ENCODE measurements at regions not wholly inside any gene's neighbourhood (a gene's known extent, or its start where the extent isn't known, plus 50 kb on each side); places are given as distances from the start of the nearest gene placed in this dataset.

DNA sequence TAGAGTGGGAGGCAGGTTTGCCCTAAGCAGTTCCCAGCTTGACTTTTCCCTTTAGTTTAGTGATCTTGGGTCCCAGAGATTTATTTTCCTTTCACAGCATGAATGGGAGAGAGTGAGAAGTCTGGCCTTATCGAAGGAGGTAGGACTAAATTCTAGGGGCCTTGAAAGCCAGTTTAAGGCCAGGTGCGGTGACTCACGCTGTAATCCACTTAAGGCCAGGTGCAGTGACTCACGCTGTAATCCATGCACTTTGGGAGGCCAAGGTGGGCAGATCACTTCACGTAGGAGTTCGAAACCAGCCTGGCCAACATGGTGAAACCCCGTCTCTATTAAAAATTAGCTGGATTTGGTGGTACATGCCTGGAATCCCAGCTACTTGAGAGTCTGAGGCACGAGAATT, 392.2 kb downstream of the ACTR3B start (continued):
- TF ChIP-seq ZNF839 (CRISPR knock-in tag; IDR thresholded peaks at IDR 0.05; ENCODE audit: borderline replicate concordance), result no peak

DNA sequence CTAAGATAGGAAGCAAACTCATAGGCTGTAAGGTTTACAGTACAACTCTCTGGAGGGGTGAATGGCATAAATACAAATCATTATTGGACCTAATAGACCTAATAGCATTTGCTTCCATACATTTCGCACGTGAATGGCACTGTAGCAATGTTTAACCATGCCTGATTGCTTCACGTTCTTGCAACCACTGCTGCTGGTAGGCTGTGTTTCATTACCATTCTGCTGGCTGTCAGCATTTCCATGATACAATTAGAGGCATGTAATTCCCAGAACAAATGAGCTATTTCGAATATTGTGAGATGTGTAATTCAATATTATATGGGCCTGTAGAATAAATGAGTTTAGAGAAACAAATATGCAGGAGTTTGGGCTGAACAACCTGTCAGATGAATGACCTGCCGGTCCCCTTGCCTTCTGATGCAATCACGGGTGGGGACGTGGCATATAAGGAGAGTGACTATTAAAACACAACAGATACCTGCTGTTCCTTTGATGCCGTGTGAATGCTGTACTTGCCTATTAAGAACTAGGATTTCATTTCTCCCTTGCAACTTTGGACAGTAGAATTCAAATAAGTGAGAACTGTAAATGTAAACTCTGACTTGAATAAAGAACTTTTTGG, 393.4 kb downstream of the ACTR3B start:
- intact Hi-C loops (cut with micrococcal nuclease; ENCODE audit: unreplicated experiment) (no loop called here), in situ Hi-C loops (cut with HindIII; ENCODE audit: extremely low pct_ligation_motif_present, low pct_unique_long_range_greater_than_20kb) (no loop called here)
- no TSS peak for BruUV-seq (replicated peaks)
- no peaks in the 10 kb centered on the region for H3K9me3 ChIP-seq (ENCODE audit: low read length)
- ATAC-seq, result no peak
- no peaks in the 10 kb centered on the region for H4K20me1 ChIP-seq (ENCODE audit: insufficient read depth, low read length)
- 7% methylated on average over 8 of the region's 8 CpGs for WGBS (ENCODE audit: low lambda C conversion rate)
- CTCF ChIA-PET (ENCODE audit: low intra/inter-chr PET ratio, low total read pairs), result no interaction called here
- no peaks in the 10 kb centered on the region for H3K36me3 ChIP-seq (replicated peaks in 1 of 2; ENCODE audit: control insufficient read depth in 1 of 2, insufficient read depth in 2 of 2, low read length in 2 of 2)
- H3K27ac ChIP-seq (ENCODE audit: extremely low read length, insufficient read depth, low read length), result no peak overlapping the region
- H3K4me3 ChIP-seq (replicated peaks in 1 of 3; ENCODE audit: insufficient read depth in 1 of 3, low read depth in 2 of 3, low read length in 3 of 3), result no peak overlapping the region
- POLR2A ChIA-PET, result no interaction called here
- FAIRE-seq, result no peak
- H3K27me3 ChIP-seq (ENCODE audit: control insufficient read depth in 1 of 2, insufficient read depth in 2 of 2, low read length in 2 of 2), result no peaks in the 10 kb centered on the region
- no peak overlapping the region for H3K9ac ChIP-seq (ENCODE audit: insufficient read depth, low read depth, low read length)
- H3K4me2 ChIP-seq (ENCODE audit: low read depth, low read length), result no peak overlapping the region
- no peaks in the 10 kb centered on the region for H3K79me2 ChIP-seq (ENCODE audit: insufficient read depth, low read length)
- H2AFZ ChIP-seq (ENCODE audit: low read length), result no peak overlapping the region
- no peak for DNase-seq (ENCODE audit: low spot score)
- no peaks in the 10 kb centered on the region for H3K4me1 ChIP-seq (ENCODE audit: insufficient read depth, low read length)
- TF ChIP-seq ZFP1 (CRISPR knock-in tag; IDR thresholded peaks at IDR 0.05) (no peak), SALL2 (CRISPR knock-in tag; IDR thresholded peaks at IDR 0.05) (no peak), SOX6 (IDR thresholded peaks at IDR 0.05) (no peak), SOX6 (CRISPR knock-in tag; IDR thresholded peaks at IDR 0.05) (no peak), ZSCAN9 (CRISPR knock-in tag; IDR thresholded peaks at IDR 0.05; ENCODE audit: borderline replicate concordance) (no peak), ARNT (IDR thresholded peaks at IDR 0.05) (no peak), PRPF4 (IDR thresholded peaks at IDR 0.05; ENCODE audit: low read depth, low read length, poor library complexity, severe bottlenecking) (no peak), ZNF703 (CRISPR knock-in tag; IDR thresholded peaks at IDR 0.05; ENCODE audit: borderline replicate concordance) (no peak), FOXM1 (CRISPR knock-in tag; IDR thresholded peaks at IDR 0.05) (no peak), TEAD2 (CRISPR knock-in tag; IDR thresholded peaks at IDR 0.05) (no peak), ZNF607 (CRISPR knock-in tag; IDR thresholded peaks at IDR 0.05; ENCODE audit: borderline replicate concordance) (no peak), RXRB (CRISPR knock-in tag; IDR thresholded peaks at IDR 0.05; ENCODE audit: borderline replicate concordance) (no peak), SNAPC2 (CRISPR knock-in tag; IDR thresholded peaks at IDR 0.05) (no peak), PAWR (CRISPR knock-in tag; IDR thresholded peaks at IDR 0.05; ENCODE audit: borderline replicate concordance) (no peak)
- TF ChIP-seq, protein P1, sequence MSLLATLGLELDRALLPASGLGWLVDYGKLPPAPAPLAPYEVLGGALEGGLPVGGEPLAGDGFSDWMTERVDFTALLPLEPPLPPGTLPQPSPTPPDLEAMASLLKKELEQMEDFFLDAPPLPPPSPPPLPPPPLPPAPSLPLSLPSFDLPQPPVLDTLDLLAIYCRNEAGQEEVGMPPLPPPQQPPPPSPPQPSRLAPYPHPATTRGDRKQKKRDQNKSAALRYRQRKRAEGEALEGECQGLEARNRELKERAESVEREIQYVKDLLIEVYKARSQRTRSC (CRISPR knock-in tag; IDR thresholded peaks at IDR 0.05; ENCODE audit: low read depth), result no peak
- TF ChIP-seq, protein P2, sequence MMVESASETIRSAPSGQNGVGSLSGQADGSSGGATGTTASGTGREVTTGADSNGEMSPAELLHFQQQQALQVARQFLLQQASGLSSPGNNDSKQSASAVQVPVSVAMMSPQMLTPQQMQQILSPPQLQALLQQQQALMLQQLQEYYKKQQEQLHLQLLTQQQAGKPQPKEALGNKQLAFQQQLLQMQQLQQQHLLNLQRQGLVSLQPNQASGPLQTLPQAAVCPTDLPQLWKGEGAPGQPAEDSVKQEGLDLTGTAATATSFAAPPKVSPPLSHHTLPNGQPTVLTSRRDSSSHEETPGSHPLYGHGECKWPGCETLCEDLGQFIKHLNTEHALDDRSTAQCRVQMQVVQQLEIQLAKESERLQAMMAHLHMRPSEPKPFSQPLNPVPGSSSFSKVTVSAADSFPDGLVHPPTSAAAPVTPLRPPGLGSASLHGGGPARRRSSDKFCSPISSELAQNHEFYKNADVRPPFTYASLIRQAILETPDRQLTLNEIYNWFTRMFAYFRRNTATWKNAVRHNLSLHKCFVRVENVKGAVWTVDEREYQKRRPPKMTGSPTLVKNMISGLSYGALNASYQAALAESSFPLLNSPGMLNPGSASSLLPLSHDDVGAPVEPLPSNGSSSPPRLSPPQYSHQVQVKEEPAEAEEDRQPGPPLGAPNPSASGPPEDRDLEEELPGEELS (CRISPR knock-in tag; IDR thresholded peaks at IDR 0.05), result no peak
- TF ChIP-seq, protein P3, sequence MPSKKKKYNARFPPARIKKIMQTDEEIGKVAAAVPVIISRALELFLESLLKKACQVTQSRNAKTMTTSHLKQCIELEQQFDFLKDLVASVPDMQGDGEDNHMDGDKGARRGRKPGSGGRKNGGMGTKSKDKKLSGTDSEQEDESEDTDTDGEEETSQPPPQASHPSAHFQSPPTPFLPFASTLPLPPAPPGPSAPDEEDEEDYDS (CRISPR knock-in tag; IDR thresholded peaks at IDR 0.05), result no peak
- TF ChIP-seq, protein P4, sequence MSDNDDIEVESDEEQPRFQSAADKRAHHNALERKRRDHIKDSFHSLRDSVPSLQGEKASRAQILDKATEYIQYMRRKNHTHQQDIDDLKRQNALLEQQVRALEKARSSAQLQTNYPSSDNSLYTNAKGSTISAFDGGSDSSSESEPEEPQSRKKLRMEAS (IDR thresholded peaks at IDR 0.05), result no peak
- TF ChIP-seq, protein P5, sequence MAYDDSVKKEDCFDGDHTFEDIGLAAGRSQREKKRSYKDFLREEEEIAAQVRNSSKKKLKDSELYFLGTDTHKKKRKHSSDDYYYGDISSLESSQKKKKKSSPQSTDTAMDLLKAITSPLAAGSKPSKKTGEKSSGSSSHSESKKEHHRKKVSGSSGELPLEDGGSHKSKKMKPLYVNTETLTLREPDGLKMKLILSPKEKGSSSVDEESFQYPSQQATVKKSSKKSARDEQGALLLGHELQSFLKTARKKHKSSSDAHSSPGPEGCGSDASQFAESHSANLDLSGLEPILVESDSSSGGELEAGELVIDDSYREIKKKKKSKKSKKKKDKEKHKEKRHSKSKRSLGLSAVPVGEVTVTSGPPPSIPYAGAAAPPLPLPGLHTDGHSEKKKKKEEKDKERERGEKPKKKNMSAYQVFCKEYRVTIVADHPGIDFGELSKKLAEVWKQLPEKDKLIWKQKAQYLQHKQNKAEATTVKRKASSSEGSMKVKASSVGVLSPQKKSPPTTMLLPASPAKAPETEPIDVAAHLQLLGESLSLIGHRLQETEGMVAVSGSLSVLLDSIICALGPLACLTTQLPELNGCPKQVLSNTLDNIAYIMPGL (CRISPR knock-in tag; IDR thresholded peaks at IDR 0.05; ENCODE audit: borderline replicate concordance in 1 of 2, low read depth in 1 of 2), result no peak
